Panc1 (cell line): ENCODE measurements at regions not wholly inside any gene's neighbourhood (a gene's known extent, or its start where the extent isn't known, plus 50 kb on each side); places are given as distances from the start of the nearest gene placed in this dataset.

Experiments used
- ATAC-seq: fragments of 200-7000 bp; cut with Tn5 transposase; 2 replicates; pipeline ENCODE4 v1.9.1; 2020; ENCODE audit warnings: mild to moderate bottlenecking, moderate library complexity
- BruUV-seq: library from RNA; stranded (reverse); fragments of 400-500 nt; replicated peaks from 2 replicates; lab custom pipeline; 2021; lab: Mats Ljungman, UMichigan
- CTCF ChIA-PET: fragments of 300-600 bp; sonication (Branson Sonifier 250); formaldehyde crosslinking; loops from one replicate; lab custom pipeline; 2022; ENCODE audit warnings: antibody characterized with exemption; lab: Charles Lee
- POLR2A ChIA-PET: fragments of 300-600 bp; sonication (Branson Sonifier 250); formaldehyde crosslinking; loops from one replicate; lab custom pipeline; 2022; ENCODE audit warnings: antibody characterized with exemption; lab: Charles Lee
- DNase-seq: peaks from one replicate; pipeline ENCODE4 v3.0.0-alpha.2; 2010; ENCODE audit warnings: low read depth, low spot score
- H3K27ac ChIP-seq: 2 replicates; pipeline ENCODE4 v1.5.1; 2011; ENCODE audit warnings: mild to moderate bottlenecking, low read length, inconsistent platforms
- H3K27me3 ChIP-seq: fragments of 200-500 bp; sonication (Bioruptor generic); 2 replicates; pipeline ENCODE4 v1.6.0; 2014; ENCODE audit warnings: low read length, inconsistent platforms; ENCODE audit not compliant: control insufficient read depth, insufficient read depth
- H3K36me3 ChIP-seq: fragments of 200-500 bp; sonication (Bioruptor generic); 2 replicates; pipeline ENCODE4 v1.5.1; 2014; ENCODE audit warnings: inconsistent platforms, mild to moderate bottlenecking, low read length, moderate library complexity; ENCODE audit not compliant: control insufficient read depth, insufficient read depth
- H3K4me1 ChIP-seq: 2 replicates; pipeline ENCODE4 v1.5.1; 2011; ENCODE audit warnings: inconsistent platforms, mild to moderate bottlenecking, low read length, moderate library complexity; ENCODE audit not compliant: control insufficient read depth, insufficient read depth
- H3K4me3 ChIP-seq, 2 experiments: 2 replicates each; pipeline ENCODE4 v1.5.1; 2011 to 2012; ENCODE audit warnings: low read depth in 2 of 2, low read length in 2 of 2, mild to moderate bottlenecking in 2 of 2, inconsistent platforms in 1 of 2, moderate library complexity in 1 of 2
- H3K9me3 ChIP-seq: fragments of 200-500 bp; sonication (Bioruptor generic); 2 replicates; pipeline ENCODE4 v1.5.1; 2014; ENCODE audit warnings: low read depth, mild to moderate bottlenecking, inconsistent platforms, low read length, moderate library complexity; ENCODE audit not compliant: control insufficient read depth, insufficient read depth
- CTCF ChIP-seq: fragments of 450-650 bp; IDR thresholded peaks from 2 replicates; pipeline ENCODE4 v1.5.1; 2017; ENCODE audit warnings: mild to moderate bottlenecking
- POLR2AphosphoS5 ChIP-seq: IDR thresholded peaks from 2 replicates; pipeline ENCODE4 v1.6.1; 2012; ENCODE audit warnings: mild to moderate bottlenecking, low read depth, low read length, moderate library complexity
- REST ChIP-seq, 2 experiments: IDR thresholded peaks; 2 replicates each; pipeline ENCODE4 v1.6.1; 2011 to 2012; ENCODE audit warnings: low read depth in 2 of 2, control low read depth in 1 of 2, low read length in 1 of 2, mild to moderate bottlenecking in 1 of 2, moderate library complexity in 1 of 2; ENCODE audit not compliant: insufficient read depth in 1 of 2
- SIN3A ChIP-seq: IDR thresholded peaks from 2 replicates; pipeline ENCODE4 v1.6.1; 2012; ENCODE audit warnings: low read depth, mild to moderate bottlenecking, low read length, moderate library complexity, borderline replicate concordance; ENCODE audit not compliant: insufficient read depth
- TCF7L2 ChIP-seq: IDR thresholded peaks from 2 replicates; pipeline ENCODE4 v1.6.1; 2011; ENCODE audit warnings: mild to moderate bottlenecking, low read depth, low read length, inconsistent platforms
- in situ Hi-C: cut with HindIII; loops from 2 replicates; pipeline ENCODE4 v1.10.0; 2016; ENCODE audit warnings: low sequenced_read_pairs, low pct_unique_long_range_greater_than_20kb
- intact Hi-C: fragments of 100-400 bp; cut with micrococcal nuclease; formaldehyde crosslinking; loops from one replicate; pipeline ENCODE4 v1.10.0; 2022; ENCODE audit not compliant: unreplicated experiment

- no peaks in the 10 kb centered on the region for H3K4me1 ChIP-seq
- H3K4me3 ChIP-seq = no peak overlapping the region
- H3K27me3 ChIP-seq = no peaks in the 10 kb centered on the region
- BruUV-seq = no TSS peak
- POLR2A ChIA-PET = no interaction called here
- CTCF ChIA-PET = no interaction called here
- in situ Hi-C loops = no loop called here
- H3K27ac ChIP-seq = no peak overlapping the region
- TF ChIP-seq REST (IDR thresholded peaks at IDR 0.05; ENCODE audit: insufficient read depth in 1 of 2, low read depth in 2 of 2, low read length in 1 of 2) = no peak
- TF ChIP-seq POLR2AphosphoS5 = no peak
- TF ChIP-seq CTCF = no peak
- TF ChIP-seq TCF7L2 = no peak
- TF ChIP-seq SIN3A = no peak
- intact Hi-C loops = loop anchor here (10.0 kb wide), 1 partner anchor 210 kb away; no protein-coding TSS in a partner anchor
- no peaks in the 10 kb centered on the region for H3K36me3 ChIP-seq
- H3K9me3 ChIP-seq = no peaks in the 10 kb centered on the region
- ATAC-seq (no peak), DNase-seq (no peak)
These were observed 226.4 kb downstream of the PLA2G4A start for GRCh38 chr1:187054862-187055757.

GRCh38 chr1:187063271-187063670 is 234.5 kb downstream of the PLA2G4A start:
- ATAC-seq (no peak), DNase-seq (no peak)
- intact Hi-C loops (no loop called here), in situ Hi-C loops (no loop called here)
- CTCF ChIA-PET = no interaction called here
- POLR2A ChIA-PET = no interaction called here
- no peak for TF ChIP-seq TCF7L2
- no peak for TF ChIP-seq CTCF
- no peak for TF ChIP-seq SIN3A
- no peak for TF ChIP-seq POLR2AphosphoS5
- no peak for TF ChIP-seq REST (IDR thresholded peaks at IDR 0.05; ENCODE audit: insufficient read depth in 1 of 2, low read depth in 2 of 2, low read length in 1 of 2)
- H3K36me3 ChIP-seq = no peaks in the 10 kb centered on the region
- H3K9me3 ChIP-seq = no peaks in the 10 kb centered on the region
- no peak overlapping the region for H3K4me3 ChIP-seq
- H3K4me1 ChIP-seq = no peaks in the 10 kb centered on the region
- H3K27me3 ChIP-seq = no peaks in the 10 kb centered on the region
- no TSS peak for BruUV-seq
- no peak overlapping the region for H3K27ac ChIP-seq
